Astrocyte of the hippocampus (primary cell): ENCODE measurements at regions not wholly inside any gene's neighbourhood (a gene's known extent, or its start where the extent isn't known, plus 50 kb on each side); places are given as distances from the start of the nearest gene placed in this dataset.

Source experiments
- DNase-seq: peaks from one replicate; pipeline ENCODE4 v3.0.0; 2011; ENCODE audit warnings: low read depth, low spot score

DNA sequence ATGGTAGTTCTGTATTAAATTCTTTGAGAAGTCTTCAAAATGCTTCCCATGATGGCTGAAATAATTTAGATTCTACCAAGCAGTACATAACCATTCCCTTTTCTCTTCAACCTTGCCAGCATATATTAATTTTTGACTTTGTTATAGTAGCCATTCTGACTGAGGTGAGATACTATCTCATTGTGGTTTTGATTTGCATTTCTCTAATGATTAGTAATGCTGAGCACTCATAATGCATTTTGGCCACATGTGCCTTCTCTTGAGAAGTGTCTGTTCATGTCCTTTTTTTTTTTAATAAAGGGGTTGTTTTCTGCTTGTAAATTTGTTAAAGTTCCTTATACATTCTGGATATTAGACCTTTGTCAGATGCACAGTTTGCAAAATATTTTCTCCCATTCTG, 173.9 kb downstream of the CALCRL start:
- no peak for DNase-seq

DNA sequence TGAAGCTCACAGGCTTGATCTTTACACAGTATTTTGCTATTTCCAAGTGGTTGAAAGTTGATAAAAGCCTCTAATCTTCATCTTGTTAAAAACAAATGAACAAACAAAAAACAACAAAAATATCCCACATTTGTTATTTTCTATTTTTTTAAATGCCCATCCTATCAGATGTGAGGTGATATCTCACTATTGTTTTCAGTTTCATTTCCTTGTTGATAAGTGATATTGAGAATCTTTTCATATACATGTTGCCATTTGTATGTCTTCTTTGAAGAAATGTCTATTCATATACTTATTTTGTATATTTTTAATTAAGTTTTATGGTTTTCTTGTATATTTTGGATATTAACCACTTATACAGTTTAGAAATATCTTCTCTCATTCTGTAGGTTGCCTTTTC, 175.8 kb downstream of the CALCRL start:
- DNase-seq: no peak

DNA sequence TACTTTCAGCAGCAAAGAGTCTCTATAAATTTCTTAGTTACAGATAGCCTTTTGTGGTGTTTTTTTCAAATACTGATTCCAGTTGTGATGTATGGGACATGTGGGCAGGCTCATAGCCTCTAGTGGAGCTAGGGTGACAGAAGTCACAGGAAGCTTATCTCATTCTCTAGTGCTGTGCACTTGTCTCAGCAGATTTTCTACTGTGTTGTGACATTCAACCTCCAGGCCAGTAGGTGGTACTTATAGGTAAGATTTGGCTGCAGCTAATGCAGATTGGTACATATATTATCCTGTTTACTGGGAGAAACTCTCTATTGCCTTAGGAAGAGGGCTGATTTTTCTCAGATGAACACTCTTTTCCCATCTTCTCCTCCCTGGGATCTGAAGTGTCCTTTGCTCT, 176.2 kb downstream of the CALCRL start:
- no peak for DNase-seq

DNA sequence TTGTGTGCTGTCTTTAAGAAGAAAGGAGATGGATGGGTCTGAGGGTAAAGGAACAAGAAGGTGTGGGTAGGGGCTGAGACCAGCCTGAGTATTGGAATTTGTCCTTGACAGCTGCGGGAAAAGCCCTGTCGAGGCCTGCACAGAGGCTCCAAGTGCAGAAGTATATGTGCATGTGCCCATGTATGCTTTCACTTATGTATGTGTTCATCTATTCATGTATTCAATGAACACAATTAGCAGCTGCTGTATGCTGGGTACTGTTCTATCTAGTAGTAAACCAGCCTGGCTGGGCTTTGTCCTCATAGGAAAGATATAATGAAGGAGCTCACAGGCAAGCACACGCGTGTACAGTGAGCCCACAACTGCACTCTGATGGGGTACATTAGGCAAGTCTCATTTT, 181.4 kb downstream of the CALCRL start:
- DNase-seq: no peak

DNA sequence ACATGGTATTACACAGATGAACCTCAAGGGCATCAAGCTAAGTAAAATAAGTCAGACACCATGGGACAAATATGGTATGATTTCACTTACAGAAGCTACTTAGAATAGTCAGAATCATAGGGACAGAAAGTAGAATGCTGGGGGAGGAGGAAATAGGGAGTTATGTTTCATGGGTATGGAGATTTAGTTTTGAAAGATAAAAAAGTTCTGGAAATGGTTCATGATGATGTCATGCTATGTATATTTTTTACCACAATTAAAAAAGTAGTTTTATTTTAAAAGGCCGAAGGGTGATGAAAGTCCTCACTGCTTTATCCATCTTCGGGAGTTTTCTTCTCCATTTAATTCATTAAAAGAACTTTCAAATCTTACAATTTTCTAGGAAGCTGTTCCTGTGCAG, 181.9 kb downstream of the CALCRL start:
- DNase-seq: no peak

DNA sequence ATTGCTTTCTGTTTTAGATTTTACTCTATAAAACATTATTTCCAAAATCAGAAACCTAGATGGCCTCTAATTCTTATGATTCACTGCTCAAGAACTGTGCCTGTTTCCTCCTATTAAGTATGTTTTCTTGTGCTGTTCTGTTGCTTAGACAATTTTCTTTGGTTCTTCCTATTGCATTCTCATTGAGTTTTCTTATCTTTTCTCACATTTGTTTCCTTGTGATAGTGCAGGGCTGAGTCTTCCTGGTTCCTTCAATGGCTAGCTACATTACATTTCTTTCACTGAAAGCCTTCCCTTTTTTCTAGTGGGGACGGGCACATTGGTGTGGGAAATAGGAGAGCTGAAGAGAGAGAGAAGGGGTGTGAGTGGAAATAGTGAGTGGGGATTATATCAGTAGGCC, 183.4 kb downstream of the CALCRL start:
- DNase-seq: no peak

DNA sequence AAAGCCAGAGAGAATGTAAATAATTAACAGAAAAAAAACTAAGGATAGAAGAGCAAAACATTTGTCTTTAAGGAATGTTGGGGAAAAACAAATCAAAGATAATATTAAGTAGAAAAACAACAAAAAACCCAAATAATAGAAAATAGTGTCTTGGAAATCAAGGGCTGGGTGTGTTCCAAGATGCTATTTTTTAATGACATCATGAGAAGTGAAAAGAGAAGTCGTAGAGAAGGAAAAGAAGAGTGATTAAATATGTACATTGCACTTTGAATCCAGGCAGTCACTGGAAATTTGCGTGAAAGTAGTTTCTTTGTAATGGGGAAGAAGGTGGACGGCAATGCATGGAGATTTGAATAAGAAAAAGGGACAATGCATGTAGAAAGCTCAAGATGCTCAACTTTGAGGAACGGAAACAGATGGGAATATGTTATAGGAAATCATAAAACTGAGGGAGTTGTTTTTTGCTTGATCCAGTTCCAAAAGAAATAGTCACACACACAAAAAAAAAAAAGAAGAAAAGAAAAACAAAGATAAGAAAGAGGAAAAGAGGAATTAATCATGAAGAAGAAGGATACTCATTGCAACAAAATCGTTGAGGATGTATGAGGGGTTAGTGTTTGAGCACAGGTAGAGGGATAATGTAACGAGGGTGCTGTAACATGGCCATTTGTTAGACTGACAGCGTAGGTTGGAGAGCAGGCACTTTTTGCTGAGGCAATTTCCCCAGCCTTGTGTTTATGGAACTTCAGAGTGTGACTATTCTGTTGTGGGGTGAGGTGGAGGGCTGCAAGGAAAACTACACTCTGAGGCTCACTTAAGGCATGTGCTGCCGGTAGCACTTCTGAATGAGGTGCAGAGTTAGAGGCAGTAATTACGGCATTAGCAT, 184.1 kb downstream of the CALCRL start:
- no peak for DNase-seq

DNA sequence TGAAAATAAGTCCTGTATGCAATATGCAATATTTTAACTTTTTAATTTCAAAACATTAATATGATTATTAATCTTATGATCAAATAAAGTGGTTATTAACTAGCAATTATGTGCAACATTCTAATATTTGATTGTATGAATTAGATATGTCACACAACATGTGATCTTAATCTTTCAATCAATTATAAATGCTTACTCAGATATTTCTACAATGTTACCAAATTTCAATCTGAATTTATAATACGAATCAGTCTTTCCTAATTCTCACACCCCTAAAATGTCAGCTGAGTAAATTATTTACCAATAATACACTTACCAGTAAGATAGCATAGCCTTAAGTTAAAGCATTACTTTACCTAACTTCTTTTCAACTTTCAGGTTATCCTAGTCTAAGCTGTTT, 186.3 kb downstream of the CALCRL start:
- DNase-seq: no peak

DNA sequence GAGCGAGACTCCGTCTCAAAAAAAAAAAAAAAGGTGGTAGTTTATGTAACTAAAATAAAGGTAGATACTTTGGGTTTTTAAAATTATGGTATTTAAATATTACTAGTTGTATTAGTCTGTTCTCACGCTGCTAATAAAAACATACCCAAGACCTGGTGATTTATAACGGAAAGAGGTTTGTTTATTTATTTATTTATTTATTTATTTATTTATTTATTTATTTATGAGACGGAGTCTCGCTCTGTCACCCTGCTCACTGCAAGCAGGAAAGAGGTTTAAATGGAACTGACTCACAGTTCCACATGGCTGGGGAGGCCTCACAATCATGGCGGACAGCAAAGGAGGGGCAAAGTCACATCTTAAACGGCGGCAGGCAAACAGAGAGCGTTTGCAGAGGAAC, 196.0 kb downstream of the CALCRL start:
- DNase-seq: no peak

DNA sequence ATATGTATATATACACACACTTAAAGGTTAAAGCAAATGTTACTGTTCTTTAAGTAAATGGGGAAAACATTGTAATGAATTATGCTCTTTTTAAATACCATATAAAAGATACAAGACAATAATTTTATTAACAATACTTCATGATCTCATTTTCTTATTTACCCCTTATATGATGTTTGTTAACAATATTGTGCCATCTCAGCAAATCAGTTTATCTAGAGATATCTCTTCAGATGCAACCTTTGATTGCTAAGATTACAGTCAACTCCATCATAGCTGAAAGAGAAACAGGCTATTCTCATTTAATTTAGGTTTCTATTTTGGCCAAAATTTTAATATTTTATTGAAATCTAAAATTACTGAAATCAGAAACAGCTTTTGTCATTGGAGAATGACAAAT, 197.9 kb downstream of the CALCRL start:
- no peak for DNase-seq

DNA sequence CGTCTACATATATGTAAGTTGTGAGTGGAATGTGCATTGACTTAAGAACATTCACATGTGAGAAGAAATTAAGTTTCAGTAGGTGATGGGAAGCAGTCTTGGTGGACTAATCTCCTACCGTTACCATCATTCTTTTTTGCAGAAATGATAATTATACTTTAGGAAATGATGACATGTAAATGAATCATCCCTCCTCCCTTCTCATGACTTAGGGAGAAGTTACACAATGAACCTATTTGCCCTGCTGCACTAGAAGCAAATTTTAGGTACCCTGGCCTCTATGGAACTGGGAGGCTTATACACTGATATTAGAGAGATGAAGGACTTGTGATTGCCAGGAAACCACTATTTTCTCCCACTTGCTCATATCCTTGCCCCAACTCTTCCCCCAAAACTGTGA, 214.2 kb downstream of the CALCRL start:
- no peak for DNase-seq

DNA sequence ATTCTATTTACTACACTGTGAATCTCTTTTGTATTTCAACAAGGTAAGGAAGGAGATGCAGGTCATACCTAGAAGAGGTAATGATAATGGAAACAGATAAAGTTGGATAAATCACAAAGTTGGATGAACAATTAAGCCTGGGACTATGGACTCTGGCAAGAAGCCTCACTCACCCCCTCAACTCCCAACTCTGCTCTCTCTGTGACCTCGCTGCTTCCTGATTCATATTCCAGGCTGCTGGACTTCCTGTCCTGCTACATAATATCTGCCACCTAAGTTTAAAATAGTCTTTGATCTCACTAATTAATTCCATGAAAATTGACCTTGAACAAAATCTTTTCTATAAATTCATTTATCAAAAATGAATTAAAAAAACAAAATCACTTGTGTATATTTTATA, 215.3 kb downstream of the CALCRL start:
- no peak for DNase-seq

DNA sequence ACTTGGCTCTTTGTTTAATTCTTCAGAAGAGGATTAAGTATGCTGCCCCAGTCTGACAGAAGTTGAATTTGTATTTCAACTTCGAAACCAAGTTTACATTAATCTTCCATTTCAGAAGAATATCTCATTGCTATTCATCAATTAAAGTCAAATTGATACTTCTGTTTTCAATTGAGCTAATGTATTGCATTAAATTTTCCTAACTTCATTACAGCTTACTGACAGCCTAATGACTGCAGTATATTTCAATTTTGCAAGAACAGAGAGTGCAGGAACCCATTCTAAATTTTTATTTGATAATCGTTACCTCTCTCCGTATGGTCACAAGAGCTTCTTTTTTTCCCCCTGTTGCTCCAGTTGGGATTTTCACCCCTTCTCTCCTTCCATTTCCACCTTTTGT, 218.0 kb downstream of the CALCRL start:
- no peak for DNase-seq

DNA sequence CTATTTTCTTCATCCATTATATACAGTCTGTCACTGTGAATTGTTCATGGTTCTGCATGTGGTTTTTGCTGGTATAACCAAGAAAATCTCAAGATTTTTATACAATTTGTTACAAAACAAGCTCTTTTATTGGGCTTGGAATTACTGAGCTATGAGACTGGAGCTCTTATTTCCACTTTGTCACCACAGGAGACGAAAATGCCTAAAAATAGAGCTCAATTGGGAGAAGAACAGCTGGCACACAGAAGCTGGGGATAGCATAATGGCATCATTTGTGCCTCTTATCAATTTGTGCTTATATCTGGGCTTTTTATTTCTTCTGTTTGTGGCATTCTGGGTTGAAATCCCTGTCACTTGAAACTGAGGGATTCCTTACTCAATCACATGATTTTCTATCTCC, 219.1 kb downstream of the CALCRL start:
- DNase-seq: no peak

DNA sequence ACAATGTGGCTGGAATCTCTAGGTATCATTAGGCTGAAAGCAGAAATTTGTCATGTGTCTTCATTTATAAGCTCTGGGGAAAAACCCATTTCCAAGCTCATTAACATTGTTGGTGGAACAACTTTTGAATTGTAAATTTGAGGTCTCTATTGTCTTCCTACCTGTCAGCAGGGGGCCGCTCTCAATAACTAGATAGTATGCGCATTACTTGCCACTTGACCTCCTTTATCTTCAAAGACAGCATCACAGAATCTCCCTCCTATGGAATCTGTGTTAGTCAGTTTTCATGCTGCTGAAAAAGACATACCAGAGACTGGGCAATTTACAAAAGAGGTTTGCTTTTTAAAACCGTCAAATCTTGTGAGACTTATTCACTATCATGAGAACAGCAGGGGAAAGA, 223.1 kb downstream of the CALCRL start:
- DNase-seq: peak; percentile 21

DNA sequence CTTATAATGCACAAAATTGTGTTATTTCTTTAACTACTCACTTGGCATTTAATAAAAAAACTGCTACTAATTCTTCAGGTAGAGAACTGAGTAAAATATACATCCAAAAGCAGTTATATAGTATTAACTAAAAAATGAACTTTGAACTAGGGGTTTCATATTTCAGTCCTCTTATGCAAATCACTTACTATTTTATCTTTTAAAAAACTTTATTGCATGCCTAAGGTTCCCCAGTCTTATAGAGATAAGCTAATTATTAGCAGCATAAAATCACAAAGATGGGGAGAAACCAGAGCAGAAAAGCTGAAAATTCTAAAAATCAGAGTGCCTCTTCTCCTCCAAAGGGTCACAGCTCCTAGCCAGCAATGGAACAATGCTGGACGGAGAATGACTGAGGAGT, 228.0 kb downstream of the CALCRL start:
- DNase-seq: no peak

DNA sequence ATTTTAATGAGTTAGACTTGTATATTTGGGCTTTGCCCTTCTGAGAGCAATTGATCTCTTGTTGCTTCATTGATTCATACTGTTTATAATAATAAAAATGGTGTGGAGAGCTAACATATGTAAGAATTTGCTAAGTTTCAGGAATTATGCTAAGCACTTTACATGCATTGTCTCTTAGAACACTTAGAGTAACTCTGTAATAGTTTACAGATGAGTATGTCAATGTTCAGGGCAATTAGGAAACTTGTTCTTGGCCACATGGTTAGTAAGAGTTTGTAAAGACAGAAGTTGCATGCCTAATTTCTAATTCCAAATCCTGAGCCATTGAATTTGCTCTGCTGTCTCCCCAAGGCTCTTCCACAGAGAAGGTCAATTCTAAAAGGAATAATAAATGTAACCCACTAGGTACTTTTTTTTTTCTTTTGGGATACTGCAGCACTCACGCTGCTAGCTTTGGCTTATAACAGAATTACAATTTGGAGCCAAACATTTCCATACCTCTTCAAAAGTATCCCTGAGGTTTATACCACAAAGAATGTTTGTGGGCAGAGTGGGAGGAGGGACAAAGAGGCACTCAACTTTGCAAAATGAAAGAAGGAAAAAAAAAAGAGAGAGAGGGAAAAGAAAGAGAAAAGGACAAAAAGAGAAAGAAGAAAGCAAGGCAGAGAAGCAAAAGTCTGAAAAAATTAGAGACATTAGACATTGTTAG, 232.4 kb downstream of the CALCRL start:
- peak; percentile 87 for DNase-seq

DNA sequence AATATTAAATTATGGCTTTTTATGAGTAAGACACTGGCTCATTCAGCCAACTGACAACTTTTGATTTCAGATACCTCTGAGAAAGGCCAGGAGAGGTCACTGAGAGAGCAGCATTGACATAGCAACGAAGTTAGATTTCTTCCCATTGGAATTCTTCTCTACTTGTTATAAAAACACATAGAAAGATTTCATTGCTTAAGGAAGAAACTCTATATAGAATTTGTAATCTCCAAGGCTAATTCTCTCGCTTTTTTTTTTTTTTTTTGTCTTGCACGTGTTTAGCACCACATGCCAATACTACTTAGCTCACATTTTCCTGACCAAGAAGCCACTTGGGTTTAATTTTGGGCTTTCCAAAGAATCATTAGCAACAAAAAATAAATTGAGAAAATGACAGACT, 233.7 kb downstream of the CALCRL start:
- no peak for DNase-seq

DNA sequence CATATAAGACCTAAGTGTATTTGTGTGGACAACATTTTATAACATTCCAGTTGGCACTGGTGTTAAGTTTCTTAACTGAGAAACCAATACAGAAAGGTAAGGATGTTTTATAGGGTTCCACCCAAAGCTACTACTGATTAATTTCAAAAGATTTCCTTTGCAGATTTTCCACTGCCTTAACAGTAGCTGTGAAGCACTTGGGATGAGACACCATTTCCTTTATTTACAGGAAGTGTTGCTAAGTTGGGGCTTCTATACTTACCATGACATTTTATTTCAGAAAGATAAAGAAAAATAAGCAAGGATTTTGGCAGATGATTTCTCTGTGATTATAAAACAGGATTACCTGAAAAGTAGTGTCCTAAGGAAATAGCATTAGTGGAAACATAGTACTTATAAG, 234.3 kb downstream of the CALCRL start:
- DNase-seq: no peak

DNA sequence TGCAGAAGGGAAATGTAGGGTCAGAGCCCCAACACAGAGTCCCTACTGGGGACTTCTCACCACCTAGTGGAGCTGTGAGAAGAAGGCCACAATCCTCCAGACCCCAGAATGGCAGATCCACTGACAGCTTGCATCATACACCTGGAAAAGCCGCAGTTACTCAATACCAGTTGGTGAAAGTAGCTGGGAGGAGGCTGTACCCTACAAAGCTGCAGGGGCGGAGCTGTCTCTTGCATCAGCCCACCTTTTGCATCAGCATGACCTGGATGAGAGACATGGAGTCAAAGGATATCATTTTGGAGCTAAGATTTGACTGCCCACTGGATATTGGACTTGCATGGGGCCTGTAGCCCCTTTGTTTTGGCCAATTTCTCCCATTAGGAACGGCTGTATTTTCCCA, 237.3 kb downstream of the CALCRL start:
- no peak for DNase-seq

DNA sequence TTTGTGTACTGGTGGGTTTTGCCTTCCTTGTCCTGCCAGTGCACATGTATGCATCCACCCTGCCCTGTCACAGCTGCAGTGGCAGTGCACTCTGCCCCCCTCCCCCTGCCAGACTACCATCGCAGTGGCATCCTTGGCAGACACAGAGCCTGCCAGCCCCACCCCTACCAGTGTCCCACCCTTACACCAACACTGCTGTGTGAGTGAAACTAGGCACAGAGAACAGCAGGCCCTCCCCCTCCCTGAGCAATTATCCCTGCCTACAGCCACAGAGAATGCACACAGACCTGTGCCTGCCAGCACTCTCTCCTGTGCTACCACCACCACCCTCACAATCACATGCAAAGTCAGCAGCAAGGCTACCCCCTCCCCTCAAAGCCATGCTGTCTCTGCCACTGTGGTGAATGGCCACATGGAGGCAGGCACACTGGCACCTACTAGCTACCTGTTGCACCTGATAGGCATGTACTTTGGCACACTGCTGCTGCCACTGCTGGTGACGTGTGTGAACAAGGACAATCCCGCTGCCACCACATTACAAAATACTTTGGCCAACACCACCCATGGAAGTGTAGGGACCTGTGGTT, 239.8 kb downstream of the CALCRL start:
- DNase-seq: no peak

DNA sequence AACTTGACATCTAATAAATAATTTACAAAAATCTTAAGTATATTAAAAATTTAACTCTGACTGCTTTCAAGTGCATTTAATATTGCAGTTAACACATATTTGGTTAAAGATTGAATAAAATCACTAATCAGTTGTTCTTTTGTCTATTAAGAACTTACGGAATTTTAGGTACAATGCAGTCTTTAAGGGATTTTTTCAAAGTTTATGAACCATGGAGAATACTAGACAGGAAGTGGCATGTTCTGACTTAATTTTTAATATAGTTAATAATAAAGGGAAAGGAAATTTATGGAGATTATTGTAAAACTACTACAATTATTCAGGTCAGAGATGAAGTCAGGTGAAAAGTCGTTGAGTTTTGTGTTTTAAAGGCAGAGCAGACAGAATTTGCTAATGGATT, 240.9 kb downstream of the CALCRL start:
- no peak for DNase-seq

DNA sequence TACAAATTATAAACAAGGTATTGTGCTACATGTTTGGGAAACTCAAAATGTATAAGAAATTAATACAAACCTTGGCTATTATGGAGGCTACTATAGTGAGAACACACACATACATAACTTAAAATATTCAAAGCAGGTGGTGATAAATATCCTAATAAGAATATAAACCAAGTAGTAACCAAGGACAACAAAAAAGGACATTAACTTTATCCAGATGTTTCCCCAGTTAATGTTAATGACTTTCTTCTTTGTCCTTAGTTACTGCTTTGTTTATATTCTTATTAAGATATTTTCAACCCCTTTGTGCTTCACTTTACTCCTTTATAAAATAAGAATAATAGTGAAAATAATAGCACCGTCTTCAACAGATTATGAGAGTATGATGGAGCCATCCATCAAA, 241.6 kb downstream of the CALCRL start:
- DNase-seq: no peak
